ENCODE measurements at regions not wholly inside any gene's neighbourhood (a gene's known extent, or its start where the extent isn't known, plus 50 kb on each side); places are given as distances from the start of the nearest gene placed in this dataset.

GRCh38 chr6:112997421-112998085 lies 650.4 kb downstream of the RFPL4B start:
- TF ChIP-seq CTCF (IDR thresholded peaks at IDR 0.05) = no peak
- no peak for ATAC-seq
- H3K27ac ChIP-seq = no peak overlapping the region
- DNase-seq = no peak
- WGBS, 2 donors = 91 to 93% methylated on average over 3 of the region's 3 CpGs
- no peaks in the 10 kb centered on the region for H3K27me3 ChIP-seq
- no peaks in the 10 kb centered on the region for H3K9me3 ChIP-seq
- no peaks in the 10 kb centered on the region for H3K36me3 ChIP-seq
- H3K4me1 ChIP-seq = no peaks in the 10 kb centered on the region
- H3K4me3 ChIP-seq = no peak overlapping the region
- intact Hi-C loops (cut with DNase I) = no loop called here

GRCh38 chr6:113004054-113004453 lies 656.9 kb downstream of the RFPL4B start:
- DNase-seq (no peak), ATAC-seq (no peak)
- no peaks in the 10 kb centered on the region for H3K36me3 ChIP-seq
- intact Hi-C loops (cut with DNase I) = no loop called here
- WGBS, 2 donors = 85 to 92% methylated on average over 1 of the region's 1 CpG
- no peaks in the 10 kb centered on the region for H3K4me1 ChIP-seq
- no peaks in the 10 kb centered on the region for H3K27me3 ChIP-seq
- no peak overlapping the region for H3K4me3 ChIP-seq
- no peaks in the 10 kb centered on the region for H3K9me3 ChIP-seq
- H3K27ac ChIP-seq = no peak overlapping the region
- no peak for TF ChIP-seq CTCF (IDR thresholded peaks at IDR 0.05)

GRCh38 chr6:113004470-113005270 lies 657.5 kb downstream of the RFPL4B start:
- WGBS, 2 donors = 75 to 77% methylated on average over 3 of the region's 3 CpGs
- no peak overlapping the region for H3K27ac ChIP-seq
- H3K9me3 ChIP-seq = no peaks in the 10 kb centered on the region
- DNase-seq (no peak), ATAC-seq (no peak)
- no peak for TF ChIP-seq CTCF (IDR thresholded peaks at IDR 0.05)
- intact Hi-C loops (cut with DNase I) = no loop called here
- no peaks in the 10 kb centered on the region for H3K27me3 ChIP-seq
- H3K36me3 ChIP-seq = no peaks in the 10 kb centered on the region
- H3K4me1 ChIP-seq = no peaks in the 10 kb centered on the region
- no peak overlapping the region for H3K4me3 ChIP-seq

- no peaks in the 10 kb centered on the region for H3K4me1 ChIP-seq
- no peaks in the 10 kb centered on the region for H3K36me3 ChIP-seq
- DNase-seq (no peak), ATAC-seq (no peak)
- H3K27me3 ChIP-seq = no peaks in the 10 kb centered on the region
- H3K27ac ChIP-seq = no peak overlapping the region
- no peaks in the 10 kb centered on the region for H3K9me3 ChIP-seq
- no peak overlapping the region for H3K4me3 ChIP-seq
- TF ChIP-seq CTCF (IDR thresholded peaks at IDR 0.05) = no peak
- intact Hi-C loops (cut with DNase I) = no loop called here
- WGBS, 2 donors = 92 to 99% methylated on average over 2 of the region's 2 CpGs
Measured at GRCh38 chr6:113006494-113006893, 659.4 kb downstream of the RFPL4B start.
